GM18909 (cell line): ENCODE measurements at regions not wholly inside any gene's neighbourhood (a gene's known extent, or its start where the extent isn't known, plus 50 kb on each side); places are given as distances from the start of the nearest gene placed in this dataset.
"Not testable (repeated sequence)": the region's sequence is repeated elsewhere in the genome, so short reads cannot be mapped to it uniquely, and the experiment has no call there.

Experiments used
- ATAC-seq: cut with Tn5 transposase; IDR thresholded peaks from one replicate; pipeline ENCODE4 v1.9.1; 2021; ENCODE audit warnings: mild to moderate bottlenecking; ENCODE audit not compliant: unreplicated experiment, poor library complexity

GRCh38 chr6:81073318-81073717 lies 679.2 kb downstream of the TENT5A start:
- ATAC-seq = no peak

- ATAC-seq = no peak
Measured at GRCh38 chr6:81071121-81071520, 681.4 kb downstream of the TENT5A start.

GRCh38 chr6:81067057-81067456 lies 685.4 kb downstream of the TENT5A start:
- no peak for ATAC-seq

DNA sequence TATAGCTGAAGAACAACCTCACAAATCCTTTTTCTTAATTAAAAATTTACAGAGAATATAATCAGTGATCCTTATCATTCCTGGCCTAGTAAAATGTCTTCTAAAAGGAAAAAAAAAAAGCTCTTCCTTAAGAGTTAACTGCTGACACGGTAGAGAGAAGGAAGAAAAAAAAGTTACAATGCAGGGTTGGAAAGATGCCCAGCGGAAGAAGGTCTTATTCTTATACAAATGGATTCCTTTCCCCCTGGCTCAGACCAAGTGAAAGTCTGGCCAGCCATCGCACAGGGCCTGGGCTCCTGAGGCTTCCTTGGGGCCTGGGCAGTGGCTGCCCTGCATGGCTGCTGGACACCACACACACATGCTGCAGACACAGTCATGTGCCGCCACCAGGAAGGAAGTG lies 688.6 kb downstream of the TENT5A start:
- ATAC-seq = no peak

DNA sequence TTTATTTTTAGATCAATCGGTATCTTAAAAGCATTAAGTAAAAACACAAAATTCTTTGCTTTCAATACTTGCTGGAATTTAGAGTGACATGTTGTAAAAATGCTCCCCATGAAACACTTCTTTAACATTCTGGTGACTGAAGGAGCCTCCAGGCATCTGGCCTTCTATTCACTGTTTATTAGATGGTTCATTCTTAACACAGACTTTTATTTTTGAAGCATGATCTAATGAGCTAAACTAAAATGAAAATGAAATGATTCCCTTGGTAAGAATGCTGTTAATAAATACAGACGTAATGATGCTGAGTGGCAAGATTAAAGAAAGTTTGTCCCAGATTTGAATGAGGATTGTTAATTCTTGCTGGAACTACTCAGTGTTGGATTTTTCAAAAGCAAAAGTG lies 698.4 kb downstream of the TENT5A start:
- no peak for ATAC-seq

- no peak for ATAC-seq
Measured at GRCh38 chr6:81051952-81052351, 700.5 kb downstream of the TENT5A start.

DNA sequence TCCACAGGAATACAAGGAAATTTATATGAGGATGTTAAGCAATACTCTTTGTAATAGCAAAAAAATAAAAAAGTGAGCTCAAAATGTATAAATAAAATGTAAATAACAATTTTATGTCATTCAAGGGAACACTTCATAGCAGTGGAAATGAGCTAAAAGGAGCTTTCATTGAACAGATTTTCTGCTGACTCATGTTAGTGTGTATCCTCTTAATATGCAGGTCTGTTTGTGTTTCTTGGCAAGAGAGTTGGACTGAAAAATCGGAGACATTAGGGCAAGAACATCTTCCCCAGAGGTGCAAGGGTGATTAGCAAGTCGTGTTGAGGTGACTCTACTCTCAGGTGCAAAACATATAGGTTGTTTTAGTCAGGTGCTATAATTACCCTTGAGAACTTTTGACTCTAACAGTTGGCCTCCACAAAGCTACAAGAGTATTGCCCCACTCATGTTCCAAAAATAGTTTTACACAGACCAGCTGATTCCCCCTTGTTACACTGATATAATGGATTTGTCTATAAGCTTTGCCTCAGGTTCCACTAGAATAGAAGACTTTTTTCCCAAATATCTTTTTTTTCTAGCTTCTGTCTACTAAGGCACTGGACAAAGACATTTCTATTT lies 702.9 kb downstream of the TENT5A start:
- ATAC-seq = no peak

- no peak for ATAC-seq
Measured at GRCh38 chr6:81031416-81031815, 721.1 kb downstream of the TENT5A start.

DNA sequence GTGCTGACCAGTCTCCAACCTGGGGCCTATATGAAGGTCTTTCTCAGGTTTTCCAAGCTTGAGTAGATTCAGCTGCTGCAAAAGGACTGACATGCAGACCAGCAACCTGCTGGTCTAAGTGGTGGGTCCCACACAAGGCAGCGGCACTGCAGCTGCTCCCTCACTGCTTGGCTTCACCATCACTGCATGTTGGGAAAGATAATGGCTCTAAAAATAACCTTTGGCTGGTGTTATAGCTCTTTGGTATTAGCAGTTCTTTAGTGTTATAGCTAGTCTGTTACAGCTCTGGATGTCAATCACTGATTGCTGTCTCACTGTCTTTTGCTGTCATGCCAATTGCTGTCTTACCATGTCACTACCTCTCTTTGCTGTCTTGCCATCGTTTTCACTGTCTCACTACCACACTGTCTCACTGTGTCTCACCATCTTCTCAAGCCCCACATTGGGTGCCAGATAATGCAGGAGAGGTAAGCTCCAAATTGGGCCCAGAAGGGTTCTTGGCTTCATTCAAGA lies 726.4 kb downstream of the TENT5A start:
- no peak for ATAC-seq

GRCh38 chr6:81023709-81024108 lies 728.8 kb downstream of the TENT5A start:
- no peak for ATAC-seq

- no peak for ATAC-seq
Measured at GRCh38 chr6:81023007-81023582, 729.4 kb downstream of the TENT5A start.

DNA sequence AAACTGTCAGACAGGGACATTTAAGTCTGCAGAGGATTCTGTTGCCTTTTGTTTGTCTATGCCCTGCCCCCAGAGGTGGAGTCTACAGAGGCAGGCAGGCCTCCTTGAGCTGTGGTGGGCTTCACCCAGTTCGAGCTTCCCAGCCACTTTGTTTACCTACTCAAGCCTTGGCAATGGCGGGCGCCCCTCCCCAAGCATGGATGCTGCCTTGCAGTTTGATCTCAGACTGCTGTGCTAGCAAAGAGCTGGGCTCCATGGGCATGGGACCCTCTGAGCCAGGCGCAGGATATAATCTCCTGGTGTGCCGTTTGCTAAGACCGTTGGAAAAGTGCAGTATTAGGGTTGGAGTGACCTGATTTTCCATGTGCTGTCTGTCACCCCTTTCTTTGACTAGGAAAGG lies 734.9 kb downstream of the TENT5A start:
- not testable (repeated sequence) for ATAC-seq

DNA sequence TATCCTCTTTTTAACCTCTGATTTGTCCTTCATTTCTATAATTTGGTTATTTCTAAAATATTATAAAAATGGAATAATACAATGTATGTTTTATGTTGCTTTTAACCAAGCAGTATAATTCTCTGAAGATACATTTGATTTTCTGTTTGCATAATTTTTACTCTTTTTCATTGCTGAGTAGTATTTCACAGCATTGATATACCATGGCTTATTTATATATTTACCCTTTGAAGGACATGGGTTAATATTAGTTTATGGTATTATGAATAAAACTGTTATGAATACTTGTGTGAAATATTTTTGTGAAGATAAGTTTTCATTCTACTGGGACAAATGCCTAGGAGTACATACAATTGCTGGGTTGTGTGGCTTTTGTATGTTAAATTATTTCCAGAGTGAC lies 748.6 kb downstream of the TENT5A start:
- no peak for ATAC-seq

DNA sequence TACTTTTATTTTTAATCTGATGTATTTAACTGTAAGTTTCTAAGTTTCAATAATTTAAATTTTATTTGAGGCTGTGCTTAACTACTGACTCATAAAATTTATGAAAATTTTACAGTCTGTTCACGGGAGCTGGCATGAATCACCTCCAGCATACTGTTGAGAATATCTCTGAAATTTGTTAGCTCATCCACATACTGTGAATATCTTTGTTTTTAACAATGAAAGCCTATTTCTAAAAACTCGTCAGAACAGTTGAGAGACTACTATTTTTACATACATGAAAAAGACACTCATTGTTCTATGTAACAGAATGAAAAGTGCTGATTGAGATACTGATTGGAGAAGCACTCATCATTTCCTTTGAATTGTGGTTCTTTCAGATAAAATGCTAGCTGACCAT lies 749.3 kb downstream of the TENT5A start:
- no peak for ATAC-seq

GRCh38 chr6:81002126-81002525 lies 750.4 kb downstream of the TENT5A start:
- ATAC-seq = no peak

DNA sequence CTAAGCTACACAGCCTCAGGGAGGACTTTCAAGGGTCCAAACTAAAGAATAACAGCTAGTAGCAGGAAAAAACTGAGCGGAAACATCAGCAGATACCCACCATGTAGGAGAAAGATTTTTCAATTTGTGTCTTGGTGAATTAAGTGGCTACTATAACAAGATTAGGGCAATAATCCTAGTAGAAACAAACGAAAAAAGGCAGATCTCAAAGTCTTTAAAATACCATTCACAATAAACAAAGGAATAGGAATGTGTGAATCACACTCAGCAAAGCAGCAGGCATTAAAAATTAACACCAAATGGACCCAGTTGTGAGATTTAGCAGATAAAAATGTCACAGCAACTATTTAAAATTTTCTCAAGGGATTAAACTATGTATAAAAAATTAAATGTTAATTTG lies 761.2 kb downstream of the TENT5A start:
- no peak for ATAC-seq

GRCh38 chr6:80988892-80989291 lies 763.6 kb downstream of the TENT5A start:
- no peak for ATAC-seq

- no peak for ATAC-seq
Measured at GRCh38 chr6:80988286-80988685, 764.2 kb downstream of the TENT5A start.

GRCh38 chr6:80981226-80981625 lies 771.3 kb downstream of the TENT5A start:
- not testable (repeated sequence) for ATAC-seq

DNA sequence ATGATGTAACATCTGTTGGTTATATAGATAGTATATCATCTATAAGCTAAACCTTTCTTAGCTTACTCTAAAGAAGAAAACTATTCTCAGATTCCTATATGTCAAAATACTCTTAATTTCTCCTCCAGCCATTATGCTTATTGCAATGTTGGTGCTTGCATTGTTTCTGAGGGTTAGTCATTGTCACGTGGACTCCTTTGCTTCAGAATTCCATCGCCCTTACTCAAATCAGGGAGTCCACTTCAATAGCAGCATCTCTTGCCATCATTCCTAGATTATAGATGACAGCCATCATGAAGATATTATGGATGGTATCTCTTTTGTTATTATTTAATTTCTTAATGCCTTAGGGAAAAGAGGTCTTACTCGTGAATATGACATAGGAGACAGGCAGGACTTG lies 776.1 kb downstream of the TENT5A start:
- ATAC-seq = no peak

GRCh38 chr6:80974579-80974978 lies 777.9 kb downstream of the TENT5A start:
- ATAC-seq = no peak

- ATAC-seq = no peak
Measured at GRCh38 chr6:80969439-80969838, 783.0 kb downstream of the TENT5A start.
